ENCODE measurements at regions not wholly inside any gene's neighbourhood (a gene's known extent, or its start where the extent isn't known, plus 50 kb on each side); places are given as distances from the start of the nearest gene placed in this dataset.
"Not testable (repeated sequence)": the region's sequence is repeated elsewhere in the genome, so short reads cannot be mapped to it uniquely, and the experiment has no call there.

GRCh38 chr13:61358599-61358998 lies 57.0 kb downstream of the PCDH20 start:
- no peak for DNase-seq (ENCODE audit: low read depth)

- DNase-seq (ENCODE audit: low read depth): no peak
Measured at GRCh38 chr13:61350341-61350740, 65.3 kb downstream of the PCDH20 start.

- DNase-seq (ENCODE audit: low read depth): no peak
Measured at GRCh38 chr13:61339054-61339621, 76.5 kb downstream of the PCDH20 start.

DNA sequence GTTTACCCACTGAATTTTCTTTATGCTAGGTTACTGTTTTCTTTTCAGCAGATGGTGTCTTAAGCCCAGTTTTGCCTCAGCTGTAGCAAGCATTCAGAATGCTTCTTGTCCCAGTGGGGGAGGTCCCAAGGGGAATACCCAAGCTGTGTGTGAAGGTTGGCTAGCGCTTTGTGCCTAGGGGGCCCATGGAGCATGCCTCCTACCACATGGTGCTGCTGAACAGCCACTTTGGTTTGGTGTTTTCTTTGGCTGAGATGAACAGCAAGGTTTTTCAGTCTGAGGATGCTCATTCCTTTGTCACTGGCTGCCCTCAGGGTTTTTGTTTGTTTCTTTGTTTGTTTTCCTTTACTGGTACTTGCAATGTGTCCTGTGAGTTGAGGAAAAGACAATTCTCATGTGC lies 99.0 kb downstream of the PCDH20 start:
- no peak for DNase-seq (ENCODE audit: low read depth)

DNA sequence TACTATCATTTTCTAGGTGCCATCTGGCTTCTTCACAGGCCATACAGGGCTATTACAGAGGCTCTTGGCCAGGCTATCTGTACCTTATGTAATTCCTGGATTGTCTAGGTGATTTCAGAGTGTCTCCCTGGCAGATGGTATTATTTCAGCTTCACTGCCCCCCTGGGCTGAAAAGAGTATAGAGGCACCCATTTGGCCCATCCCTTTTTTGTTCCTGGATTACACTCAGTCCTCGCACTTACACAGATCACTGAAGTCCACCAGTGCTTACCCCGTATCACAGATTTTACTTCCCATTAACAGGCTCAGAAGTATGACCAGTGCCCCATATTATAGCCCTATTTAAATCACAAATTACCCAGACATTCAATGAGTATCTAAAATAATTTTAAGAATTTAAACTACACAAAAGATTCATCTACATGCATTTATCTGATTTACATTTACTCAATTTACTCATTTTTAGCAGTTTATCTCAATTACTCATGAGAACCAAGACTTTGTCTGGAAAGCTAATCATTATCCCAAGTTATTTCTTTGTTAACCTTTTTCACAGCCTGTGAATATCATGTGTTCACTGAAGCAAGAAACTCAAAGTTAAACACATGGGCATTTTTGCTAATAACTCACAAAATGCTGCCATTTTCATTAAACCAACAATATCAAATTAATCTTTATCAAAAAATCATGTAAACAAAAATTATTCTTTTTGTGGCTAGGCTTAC lies 121.0 kb downstream of the PCDH20 start:
- no peak for DNase-seq (ENCODE audit: low read depth)

GRCh38 chr13:61286148-61286745 lies 129.4 kb downstream of the PCDH20 start:
- no peak for DNase-seq (ENCODE audit: low read depth)

DNA sequence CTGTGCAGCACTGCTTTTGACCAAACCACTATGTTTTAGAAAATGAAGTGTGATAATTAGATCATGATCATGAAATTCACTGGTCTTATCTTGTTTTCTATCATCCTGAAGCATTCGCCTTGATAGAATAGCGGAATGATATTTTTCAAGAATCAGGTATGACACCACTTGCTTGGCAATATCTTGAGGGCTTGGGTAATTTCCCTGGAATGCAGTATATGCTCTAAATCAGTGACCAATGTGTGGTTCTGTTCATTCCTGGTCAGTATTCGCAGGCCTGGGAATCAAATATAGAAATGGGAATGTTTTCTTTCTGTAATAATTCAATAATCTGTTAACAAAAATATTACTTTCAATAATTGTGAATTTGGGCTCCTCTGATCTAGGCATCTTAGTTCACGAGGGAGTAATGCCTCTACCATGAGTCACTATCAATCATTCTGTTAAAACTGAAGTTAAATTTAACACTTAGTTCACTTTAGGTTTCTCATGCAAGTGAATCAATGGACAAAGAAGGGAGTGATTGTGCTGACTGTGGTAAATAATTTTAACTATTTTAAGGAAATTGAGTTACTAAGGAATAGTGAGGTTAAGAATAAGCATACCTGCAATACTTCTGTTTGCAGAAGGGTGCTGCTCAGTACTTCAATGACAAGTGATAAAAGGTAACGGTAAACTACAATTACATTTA lies 137.9 kb downstream of the PCDH20 start:
- DNase-seq (ENCODE audit: low read depth): no peak

GRCh38 chr13:61277088-61277487 lies 138.6 kb downstream of the PCDH20 start:
- no peak for DNase-seq (ENCODE audit: low read depth)

- no peak for DNase-seq (ENCODE audit: low read depth)
Measured at GRCh38 chr13:61276401-61276800, 139.2 kb downstream of the PCDH20 start.

DNA sequence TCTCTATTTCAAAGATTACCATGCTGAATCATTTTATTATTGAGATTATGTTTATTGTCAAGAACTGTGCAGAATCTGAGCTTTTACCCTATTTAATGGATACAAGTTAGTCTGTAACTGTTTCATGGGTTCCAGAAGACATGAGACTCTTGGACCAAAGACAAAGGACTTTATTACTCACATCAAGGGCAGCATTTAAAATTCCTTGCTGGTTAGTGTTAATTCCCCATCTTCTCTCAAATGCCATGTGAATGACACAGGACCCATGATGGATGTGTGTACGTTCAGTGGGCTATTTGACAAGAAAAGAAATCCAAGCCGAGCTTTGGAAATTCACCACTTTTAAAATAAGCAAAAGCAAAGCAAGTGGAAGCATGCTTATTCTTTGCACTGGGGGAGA lies 139.9 kb downstream of the PCDH20 start:
- no peak for DNase-seq (ENCODE audit: low read depth)

- no peak for DNase-seq (ENCODE audit: low read depth)
Measured at GRCh38 chr13:61275251-61275650, 140.4 kb downstream of the PCDH20 start.

DNA sequence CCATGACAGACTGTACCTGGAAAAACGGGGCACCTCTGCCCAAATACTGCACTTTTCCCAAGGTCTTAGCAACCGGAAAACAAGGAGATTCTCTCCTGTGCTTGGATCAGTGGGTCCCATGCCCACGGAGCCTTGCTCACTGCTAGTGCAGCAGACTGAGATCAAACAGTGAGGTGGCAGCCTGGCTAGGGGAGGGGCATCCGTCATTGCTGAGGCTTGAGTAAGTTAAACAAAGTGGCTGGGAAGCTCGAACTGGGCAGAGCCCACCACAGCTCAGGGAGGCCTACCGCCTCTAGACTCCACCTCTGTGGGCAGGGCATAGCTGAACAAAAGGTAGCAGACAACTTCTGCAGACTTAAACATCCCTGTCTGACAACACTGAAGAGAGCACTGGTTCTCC lies 148.8 kb downstream of the PCDH20 start:
- DNase-seq (ENCODE audit: low read depth): not testable (repeated sequence)

DNA sequence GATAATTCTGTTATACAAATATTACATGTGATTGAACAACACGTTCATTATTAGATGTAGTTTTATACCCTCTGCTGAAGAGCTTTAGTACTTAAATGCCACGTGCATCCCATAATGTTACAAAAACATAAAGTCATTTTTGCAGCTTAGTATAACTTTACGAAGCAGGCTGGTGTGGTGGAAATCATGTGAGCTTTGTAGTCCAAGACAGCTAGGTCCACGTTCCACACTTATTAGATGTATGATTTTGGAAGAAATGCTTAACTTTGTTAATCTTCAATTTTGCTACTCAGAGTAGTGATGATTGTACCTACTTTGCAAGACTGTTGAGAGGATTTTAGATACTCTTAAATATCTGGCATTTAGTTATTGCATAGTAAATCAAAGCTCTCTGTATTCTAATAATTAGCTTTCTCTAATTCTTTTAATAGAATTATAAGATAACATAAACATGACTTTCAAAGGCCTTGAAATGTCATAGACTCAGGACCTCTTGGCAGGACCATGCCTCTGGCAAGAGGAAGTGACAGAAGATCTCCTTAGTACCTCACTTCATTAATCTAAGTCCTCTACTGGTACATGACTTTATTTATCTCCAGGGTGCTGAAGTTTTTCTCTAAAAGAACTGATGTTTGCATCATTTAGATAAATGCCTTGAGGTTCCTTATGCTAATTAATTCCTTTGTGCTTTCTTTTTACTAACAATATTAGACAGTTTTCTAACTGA lies 153.7 kb downstream of the PCDH20 start:
- DNase-seq (ENCODE audit: low read depth): no peak

- DNase-seq (ENCODE audit: low read depth): no peak
Measured at GRCh38 chr13:61258185-61258584, 157.5 kb downstream of the PCDH20 start.

- DNase-seq (ENCODE audit: low read depth): no peak
Measured at GRCh38 chr13:61255040-61255796, 160.4 kb downstream of the PCDH20 start.

DNA sequence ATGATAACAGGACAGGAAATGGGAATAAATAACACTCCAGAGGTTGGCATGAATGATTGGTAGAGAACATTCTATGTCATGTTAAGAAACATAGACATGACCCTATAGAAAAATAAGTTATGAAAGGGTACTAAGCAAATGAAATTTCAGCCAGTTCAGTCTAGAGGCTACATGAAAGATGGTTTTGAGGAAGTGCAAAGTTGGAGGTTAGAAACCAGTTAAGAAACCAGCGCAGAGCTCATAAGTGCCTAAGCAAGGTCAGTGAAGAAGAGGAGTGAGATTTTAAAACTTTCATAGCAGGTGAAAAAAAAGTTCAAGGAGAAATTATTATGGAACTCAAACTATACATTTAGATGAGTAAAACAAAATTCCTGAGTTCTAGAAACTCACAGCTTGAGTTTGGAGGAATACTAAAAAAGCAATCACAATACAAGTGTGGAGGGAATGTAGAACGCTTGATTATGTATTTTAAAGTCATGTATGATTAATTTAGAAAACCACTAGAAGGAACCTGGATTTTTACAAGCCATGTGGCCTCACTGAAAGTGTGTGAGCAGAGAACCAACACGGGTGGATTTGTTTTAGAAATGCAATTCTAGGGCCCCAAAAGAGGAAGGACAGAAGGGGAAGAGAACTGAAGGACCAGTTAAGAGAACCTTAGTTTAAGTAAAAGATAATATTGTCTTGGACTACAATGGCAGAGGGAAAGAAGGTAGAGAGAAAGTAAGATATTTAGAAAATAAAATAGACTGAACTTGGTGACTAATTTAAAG lies 162.4 kb downstream of the PCDH20 start:
- no peak for DNase-seq (ENCODE audit: low read depth)

GRCh38 chr13:61252213-61252612 lies 163.4 kb downstream of the PCDH20 start:
- no peak for DNase-seq (ENCODE audit: low read depth)

GRCh38 chr13:61247149-61247936 lies 168.3 kb downstream of the PCDH20 start:
- DNase-seq (ENCODE audit: low read depth): no peak

DNA sequence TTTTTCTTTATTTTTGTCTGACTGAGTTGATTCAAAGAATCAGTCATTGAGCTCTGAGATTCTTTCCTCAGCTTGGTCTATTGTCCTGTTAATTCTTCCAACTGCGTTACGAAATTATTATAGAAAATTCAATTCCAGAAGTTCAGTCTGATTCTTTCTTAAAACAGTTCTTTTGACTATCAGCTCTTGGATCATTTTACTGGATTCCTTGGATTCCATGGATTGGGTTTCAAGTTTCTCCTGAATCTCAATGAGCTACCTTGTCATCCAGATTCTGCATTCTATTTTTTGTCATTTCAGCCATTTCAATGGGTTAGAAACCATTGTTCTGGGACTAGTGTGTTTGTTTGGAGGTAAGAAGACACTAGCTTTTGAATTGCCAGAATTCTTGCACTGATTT lies 169.3 kb downstream of the PCDH20 start:
- no peak for DNase-seq (ENCODE audit: low read depth)

GRCh38 chr13:61215601-61216000 lies 200.0 kb downstream of the PCDH20 start:
- DNase-seq (ENCODE audit: low read depth): no peak
